GM23338 (cell line): ENCODE measurements at regions not wholly inside any gene's neighbourhood (a gene's known extent, or its start where the extent isn't known, plus 50 kb on each side); places are given as distances from the start of the nearest gene placed in this dataset.

ENCODE experiments used
- CREB1 ChIP-seq: fragments of 250-450 bp; sonication (Bioruptor Pico); IDR thresholded peaks from 2 replicates; pipeline ENCODE4 v1.5.0; 2020; ENCODE audit warnings: low read depth, mild to moderate bottlenecking, moderate library complexity
- EZH2 ChIP-seq: fragments of 200-600 bp; sonication (generic); IDR thresholded peaks from one replicate; pipeline ENCODE4 v1.8.0; 2017; ENCODE audit warnings: antibody characterized with exemption, mild to moderate bottlenecking, low read depth; ENCODE audit not compliant: unreplicated experiment
- EZH2phosphoT487 ChIP-seq: fragments of 200-600 bp; sonication (generic); IDR thresholded peaks from one replicate; pipeline ENCODE4 v1.8.1; 2018; ENCODE audit warnings: antibody characterized with exemption; ENCODE audit not compliant: unreplicated experiment
- JUNB ChIP-seq: IDR thresholded peaks from one replicate; pipeline ENCODE4 v1.6.1; 2016; ENCODE audit warnings: antibody characterized with exemption; ENCODE audit not compliant: unreplicated experiment
- POLR2AphosphoS5 ChIP-seq: IDR thresholded peaks from 2 replicates; pipeline ENCODE4 v1.6.1; 2016; ENCODE audit warnings: antibody characterized with exemption, low read depth
- TF ChIP-seq, protein P1 (sequence below), 2 experiments: fragments of 200-600 bp in 1 of 2; sonication (generic) in 1 of 2; conservative IDR thresholded peaks; 2 replicates each; pipeline versions ENCODE4 v1.5.1 to v1.6.1; 2016 to 2017; ENCODE audit warnings: antibody characterized with exemption in 2 of 2, low read depth in 2 of 2, mild to moderate bottlenecking in 2 of 2, moderate library complexity in 1 of 2
- TF ChIP-seq, protein P2 (sequence below): IDR thresholded peaks from 2 replicates; pipeline ENCODE4 v1.6.1; 2016; ENCODE audit warnings: antibody characterized with exemption

DNA sequence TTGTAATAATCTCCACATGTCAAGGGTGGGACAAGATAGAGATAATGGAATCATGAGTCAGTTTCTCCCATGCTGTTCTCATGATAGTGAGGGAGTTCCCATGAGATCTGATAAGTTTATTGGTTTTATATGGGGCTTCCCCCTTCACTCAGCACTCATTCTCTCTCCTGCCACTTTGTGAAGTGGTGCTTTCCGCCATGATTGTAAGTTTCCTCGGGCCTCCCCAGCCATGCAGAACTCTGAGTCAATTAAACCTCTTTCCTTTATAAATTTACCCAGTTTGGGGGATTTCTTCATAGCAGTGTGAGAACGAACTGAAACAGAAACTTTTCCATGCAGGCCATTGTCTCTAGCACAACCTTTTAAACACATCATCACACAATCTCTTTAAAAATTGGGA is 221.5 kb upstream of the BRINP3 start:
- no peak for TF ChIP-seq POLR2AphosphoS5
- no peak for TF ChIP-seq JUNB
- TF ChIP-seq, protein P1, sequence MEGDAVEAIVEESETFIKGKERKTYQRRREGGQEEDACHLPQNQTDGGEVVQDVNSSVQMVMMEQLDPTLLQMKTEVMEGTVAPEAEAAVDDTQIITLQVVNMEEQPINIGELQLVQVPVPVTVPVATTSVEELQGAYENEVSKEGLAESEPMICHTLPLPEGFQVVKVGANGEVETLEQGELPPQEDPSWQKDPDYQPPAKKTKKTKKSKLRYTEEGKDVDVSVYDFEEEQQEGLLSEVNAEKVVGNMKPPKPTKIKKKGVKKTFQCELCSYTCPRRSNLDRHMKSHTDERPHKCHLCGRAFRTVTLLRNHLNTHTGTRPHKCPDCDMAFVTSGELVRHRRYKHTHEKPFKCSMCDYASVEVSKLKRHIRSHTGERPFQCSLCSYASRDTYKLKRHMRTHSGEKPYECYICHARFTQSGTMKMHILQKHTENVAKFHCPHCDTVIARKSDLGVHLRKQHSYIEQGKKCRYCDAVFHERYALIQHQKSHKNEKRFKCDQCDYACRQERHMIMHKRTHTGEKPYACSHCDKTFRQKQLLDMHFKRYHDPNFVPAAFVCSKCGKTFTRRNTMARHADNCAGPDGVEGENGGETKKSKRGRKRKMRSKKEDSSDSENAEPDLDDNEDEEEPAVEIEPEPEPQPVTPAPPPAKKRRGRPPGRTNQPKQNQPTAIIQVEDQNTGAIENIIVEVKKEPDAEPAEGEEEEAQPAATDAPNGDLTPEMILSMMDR (conservative IDR thresholded peaks at IDR 0.05; ENCODE audit: low read depth in 2 of 2) = no peak
- TF ChIP-seq EZH2phosphoT487 = no peak
- TF ChIP-seq EZH2 = no peak
- TF ChIP-seq CREB1 = no peak
- TF ChIP-seq, protein P2, sequence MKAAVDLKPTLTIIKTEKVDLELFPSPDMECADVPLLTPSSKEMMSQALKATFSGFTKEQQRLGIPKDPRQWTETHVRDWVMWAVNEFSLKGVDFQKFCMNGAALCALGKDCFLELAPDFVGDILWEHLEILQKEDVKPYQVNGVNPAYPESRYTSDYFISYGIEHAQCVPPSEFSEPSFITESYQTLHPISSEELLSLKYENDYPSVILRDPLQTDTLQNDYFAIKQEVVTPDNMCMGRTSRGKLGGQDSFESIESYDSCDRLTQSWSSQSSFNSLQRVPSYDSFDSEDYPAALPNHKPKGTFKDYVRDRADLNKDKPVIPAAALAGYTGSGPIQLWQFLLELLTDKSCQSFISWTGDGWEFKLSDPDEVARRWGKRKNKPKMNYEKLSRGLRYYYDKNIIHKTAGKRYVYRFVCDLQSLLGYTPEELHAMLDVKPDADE = no peak
